RWPE1 (cell line): ENCODE measurements at regions not wholly inside any gene's neighbourhood (a gene's known extent, or its start where the extent isn't known, plus 50 kb on each side); places are given as distances from the start of the nearest gene placed in this dataset.

ENCODE experiments used
- CTCF ChIA-PET: fragments of 350-600 bp; sonication (Branson Sonifier 250); formaldehyde crosslinking; extraction: SDS; loops from one replicate; lab custom pipeline; 2021; lab: Yijun Ruan, JAX
- POLR2A ChIA-PET: fragments of 400-600 bp; formaldehyde crosslinking; extraction: SDS; loops from one replicate; lab custom pipeline; 2020; ENCODE audit warnings: antibody characterized with exemption; ENCODE audit not compliant: low non-redundant PET; lab: Yijun Ruan, JAX
- DNase-seq: peaks from one replicate; pipeline ENCODE4 v3.0.0; 2012; ENCODE audit warnings: low spot score
- H3K27ac ChIP-seq: fragments of 450-650 bp; 2 replicates; pipeline ENCODE4 v1.5.1; 2017
- CTCF ChIP-seq: fragments of 450-650 bp; conservative IDR thresholded peaks from 2 replicates; pipeline ENCODE4 v1.5.1; 2017; ENCODE audit warnings: low read depth, mild to moderate bottlenecking

GRCh38 chr9:18032636-18033035, 441.3 kb upstream of the ADAMTSL1 start:
- no peak for DNase-seq
- no peak overlapping the region for H3K27ac ChIP-seq
- CTCF ChIA-PET: interaction anchor here (0.6 to 1.0 kb wide), 2 partner anchors 13 to 401 kb away, joined by 3 read pairs; no protein-coding TSS in a partner anchor
- no peak for TF ChIP-seq CTCF
- POLR2A ChIA-PET: no interaction called here

GRCh38 chr9:18036422-18037187, 437.3 kb upstream of the ADAMTSL1 start:
- ChIA-PET CTCF (no interaction called here), POLR2A (no interaction called here)
- TF ChIP-seq CTCF: no peak
- no peak overlapping the region for H3K27ac ChIP-seq
- no peak for DNase-seq

DNA sequence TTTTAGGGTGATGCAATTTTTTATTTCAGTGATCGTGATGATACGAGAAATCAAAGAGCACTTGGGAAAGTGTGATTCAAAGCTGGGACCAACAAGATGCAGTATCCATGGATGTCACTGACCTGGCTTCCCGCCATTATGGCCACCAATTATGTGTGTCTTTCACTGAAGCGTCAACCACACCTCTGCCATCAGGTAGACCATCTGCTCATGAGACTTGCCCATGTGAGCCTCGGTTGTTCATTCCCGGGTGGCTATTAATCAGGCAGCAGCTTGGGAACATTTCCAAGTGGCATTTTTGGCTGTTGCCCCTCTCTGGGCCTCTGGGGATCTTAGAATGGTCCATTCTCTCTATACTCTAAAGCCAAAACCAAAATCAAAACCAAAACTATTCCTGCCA, 436.0 kb upstream of the ADAMTSL1 start:
- H3K27ac ChIP-seq: no peak overlapping the region
- CTCF ChIA-PET: no interaction called here
- no peak for DNase-seq
- no peak for TF ChIP-seq CTCF
- POLR2A ChIA-PET: no interaction called here

GRCh38 chr9:18040327-18040726, 433.6 kb upstream of the ADAMTSL1 start:
- POLR2A ChIA-PET: no interaction called here
- CTCF ChIA-PET: interaction anchor here (0.6 kb wide), 2 partner anchors 149 to 1368 kb away, joined by 3 to 6 read pairs; no protein-coding TSS in a partner anchor
- H3K27ac ChIP-seq: no peak overlapping the region
- no peak for DNase-seq
- no peak for TF ChIP-seq CTCF

- ChIA-PET POLR2A (no interaction called here), CTCF (interaction anchor here (0.6 kb wide), 1 partner anchor 59 kb away, joined by 3 read pairs; no protein-coding TSS in a partner anchor)
- no peak overlapping the region for H3K27ac ChIP-seq
- no peak for TF ChIP-seq CTCF
- no peak for DNase-seq
These were observed 430.0 kb upstream of the ADAMTSL1 start for GRCh38 chr9:18043978-18044377.

- ChIA-PET CTCF (no interaction called here), POLR2A (no interaction called here)
- TF ChIP-seq CTCF: no peak
These were observed 428.6 kb upstream of the ADAMTSL1 start for GRCh38 chr9:18045326-18045725.

More at GRCh38 chr9:18045326-18045725, 428.6 kb upstream of the ADAMTSL1 start:
- DNase-seq: no peak
- no peak overlapping the region for H3K27ac ChIP-seq
